Gastrocnemius medialis (tissue), 4 donors: ENCODE measurements at regions not wholly inside any gene's neighbourhood (a gene's known extent, or its start where the extent isn't known, plus 50 kb on each side); places are given as distances from the start of the nearest gene placed in this dataset.

Experiments
- ATAC-seq, 2 donors: fragments of 150-250 bp; one replicate each; pipeline ENCODE4 v1.9.1; 2016
- DNase-seq, 2 donors: peaks; one replicate each; pipeline ENCODE4 v3.0.0-alpha.2; 2019
- H3K27ac ChIP-seq, 4 donors: fragments of 200-600 bp; sonication (generic); 1 replicate in 1 of 4; 2 replicates in 3 of 4; pipeline ENCODE4 v1.5.1; 2016 to 2018; ENCODE audit warnings: mild to moderate bottlenecking in 2 of 4, moderate library complexity in 1 of 4
- H3K27me3 ChIP-seq, 3 donors: fragments of 200-600 bp; sonication (generic) in 2 of 3; 1 replicate in 1 of 3; 2 replicates in 2 of 3; pipeline versions ENCODE4 v1.5.1 to v1.6.0; 2016 to 2019; ENCODE audit warnings: mild to moderate bottlenecking in 1 of 3, moderate library complexity in 1 of 3
- H3K36me3 ChIP-seq, 2 donors: fragments of 200-600 bp; sonication (generic) in 1 of 2; one replicate each; pipeline ENCODE4 v1.5.1; 2017 to 2018
- H3K4me1 ChIP-seq, 2 donors: fragments of 200-600 bp; sonication (generic) in 1 of 2; one replicate each; pipeline ENCODE4 v1.5.1; 2016 to 2017; ENCODE audit warnings: mild to moderate bottlenecking in 2 of 2
- H3K4me3 ChIP-seq, 4 donors: fragments of 200-600 bp; sonication (generic) in 3 of 4; 1 replicate in 1 of 4; 2 replicates in 3 of 4; pipeline ENCODE4 v1.5.1; 2016 to 2019; ENCODE audit warnings: mild to moderate bottlenecking in 2 of 4
- H3K9me3 ChIP-seq, 3 donors: fragments of 200-600 bp; sonication (generic) in 2 of 3; 1 replicate in 1 of 3; 2 replicates in 2 of 3; pipeline ENCODE4 v1.5.1; 2016 to 2019
- POLR2A ChIP-seq, 2 donors: fragments of 450-650 bp; IDR thresholded peaks; one replicate each; pipeline ENCODE4 v1.6.1; 2017; ENCODE audit warnings: antibody characterized with exemption in 2 of 2, mild to moderate bottlenecking in 2 of 2, moderate library complexity in 2 of 2
- in situ Hi-C, 4 donors: fragments of 200-750 bp; cut with MboI; loops; one replicate each; pipeline versions ENCODE4 v1.15.0 to v1.8.0; 2017; ENCODE audit warnings: low sequenced_read_pairs in 4 of 4
- intact Hi-C: fragments of 100-400 bp; cut with DNase I; formaldehyde crosslinking; loops from one replicate; pipeline ENCODE4 v1.15.1; 2023; ENCODE audit warnings: low total_unique reads
- TF ChIP-seq, protein P1 (sequence below), 5 experiments: fragments of 450-650 bp in 3 of 5; fragments of 200-600 bp in 2 of 5; sonication (generic) in 2 of 5; IDR thresholded peaks in 4 of 5; conservative IDR thresholded peaks in 1 of 5; 1 replicate in 4 of 5; 2 replicates in 1 of 5; pipeline ENCODE4 v1.5.1; 2016 to 2019; ENCODE audit warnings: antibody characterized with exemption in 5 of 5, mild to moderate bottlenecking in 3 of 5, moderate library complexity in 3 of 5

DNA sequence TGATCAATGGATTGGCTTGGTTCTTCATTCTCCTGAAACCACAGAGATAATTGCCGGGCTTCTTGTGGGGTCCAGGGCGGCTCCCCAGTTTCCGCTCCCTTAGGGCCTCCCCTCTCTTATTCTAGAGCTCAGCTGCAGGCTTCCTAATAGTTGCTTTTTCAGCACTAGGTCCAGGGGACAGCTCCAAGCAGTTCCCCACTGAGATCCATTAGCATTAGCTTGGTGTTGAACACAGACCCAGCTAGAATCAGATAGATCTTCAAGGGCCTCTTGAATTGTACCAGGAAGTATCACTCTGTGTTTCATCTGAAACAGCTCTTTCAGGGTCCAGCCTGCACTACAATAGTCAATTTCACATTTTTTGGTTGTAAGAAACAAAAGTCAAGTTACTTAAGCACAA lies 238.7 kb downstream of the SEC23IP start:
- H3K36me3 ChIP-seq, result no peaks in the 10 kb centered on the region
- no peak overlapping the region for H3K27ac ChIP-seq
- intact Hi-C loops, result no loop called here
- in situ Hi-C loops, result no loop called here
- DNase-seq (no peak), ATAC-seq (no peak)
- TF ChIP-seq, protein P1, sequence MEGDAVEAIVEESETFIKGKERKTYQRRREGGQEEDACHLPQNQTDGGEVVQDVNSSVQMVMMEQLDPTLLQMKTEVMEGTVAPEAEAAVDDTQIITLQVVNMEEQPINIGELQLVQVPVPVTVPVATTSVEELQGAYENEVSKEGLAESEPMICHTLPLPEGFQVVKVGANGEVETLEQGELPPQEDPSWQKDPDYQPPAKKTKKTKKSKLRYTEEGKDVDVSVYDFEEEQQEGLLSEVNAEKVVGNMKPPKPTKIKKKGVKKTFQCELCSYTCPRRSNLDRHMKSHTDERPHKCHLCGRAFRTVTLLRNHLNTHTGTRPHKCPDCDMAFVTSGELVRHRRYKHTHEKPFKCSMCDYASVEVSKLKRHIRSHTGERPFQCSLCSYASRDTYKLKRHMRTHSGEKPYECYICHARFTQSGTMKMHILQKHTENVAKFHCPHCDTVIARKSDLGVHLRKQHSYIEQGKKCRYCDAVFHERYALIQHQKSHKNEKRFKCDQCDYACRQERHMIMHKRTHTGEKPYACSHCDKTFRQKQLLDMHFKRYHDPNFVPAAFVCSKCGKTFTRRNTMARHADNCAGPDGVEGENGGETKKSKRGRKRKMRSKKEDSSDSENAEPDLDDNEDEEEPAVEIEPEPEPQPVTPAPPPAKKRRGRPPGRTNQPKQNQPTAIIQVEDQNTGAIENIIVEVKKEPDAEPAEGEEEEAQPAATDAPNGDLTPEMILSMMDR (IDR thresholded peaks at IDR 0.05 in 4 of 5, conservative IDR thresholded peaks at IDR 0.05 in 1 of 5), result no peak
- TF ChIP-seq POLR2A (IDR thresholded peaks at IDR 0.05), result no peak
- H3K4me1 ChIP-seq, result no peaks in the 10 kb centered on the region
- H3K4me3 ChIP-seq, result no peak overlapping the region
- H3K27me3 ChIP-seq, result no peaks in the 10 kb centered on the region
- H3K9me3 ChIP-seq, result no peaks in the 10 kb centered on the region

DNA sequence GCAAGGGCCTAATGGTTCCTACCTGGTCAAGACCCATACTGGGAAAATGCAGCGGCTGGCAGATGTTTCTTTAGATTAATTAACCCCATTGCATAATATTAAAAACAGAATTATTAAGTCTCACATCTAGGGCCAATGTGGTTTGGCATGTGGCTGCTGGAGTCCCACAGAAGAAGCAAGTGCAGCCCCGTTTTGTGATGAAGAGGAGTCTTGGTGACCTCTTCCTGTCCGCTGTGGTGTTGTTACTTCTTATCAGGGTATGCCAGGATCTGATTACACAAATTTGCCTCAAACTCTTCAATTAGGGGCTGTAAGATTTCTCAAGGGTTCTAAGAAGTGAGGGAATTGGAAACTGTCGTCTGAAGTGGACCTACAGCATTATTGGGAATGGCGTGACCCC lies 240.3 kb downstream of the SEC23IP start:
- H3K36me3 ChIP-seq, result no peaks in the 10 kb centered on the region
- no peaks in the 10 kb centered on the region for H3K9me3 ChIP-seq
- no peak overlapping the region for H3K27ac ChIP-seq
- H3K4me3 ChIP-seq, result no peak overlapping the region
- intact Hi-C loops, result no loop called here
- no peaks in the 10 kb centered on the region for H3K4me1 ChIP-seq
- TF ChIP-seq, protein P1 (IDR thresholded peaks at IDR 0.05 in 4 of 5, conservative IDR thresholded peaks at IDR 0.05 in 1 of 5), result no peak
- TF ChIP-seq POLR2A (IDR thresholded peaks at IDR 0.05), result no peak
- ATAC-seq (no peak), DNase-seq (no peak)
- in situ Hi-C loops, result no loop called here
- H3K27me3 ChIP-seq, result no peaks in the 10 kb centered on the region

DNA sequence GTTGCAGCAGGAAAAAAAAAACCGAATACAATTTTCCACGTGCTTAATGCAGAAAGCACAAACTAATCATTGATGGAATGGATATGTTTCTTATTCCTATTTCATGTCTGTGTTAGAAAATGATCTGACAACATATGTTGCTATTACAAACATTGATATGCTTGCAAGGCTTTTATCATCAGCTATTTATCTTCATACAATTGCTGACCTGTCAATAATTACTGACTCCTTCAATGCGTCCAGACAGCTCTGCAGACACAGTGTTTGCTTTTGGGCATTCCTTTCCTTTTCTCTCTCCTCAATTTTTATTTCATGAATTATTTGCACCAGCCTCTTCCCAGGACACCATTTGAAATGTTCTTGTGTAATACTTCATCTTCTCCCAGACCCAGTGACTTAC lies 246.2 kb downstream of the SEC23IP start:
- Histone ChIP-seq H3K9me3 (no peaks in the 10 kb centered on the region), H3K27ac (no peak overlapping the region), H3K27me3 (no peaks in the 10 kb centered on the region), H3K36me3 (no peaks in the 10 kb centered on the region), H3K4me1 (no peaks in the 10 kb centered on the region), H3K4me3 (no peak overlapping the region)
- in situ Hi-C loops (no loop called here), intact Hi-C loops (no loop called here)
- ATAC-seq (no peak), DNase-seq (no peak)
- no peak for TF ChIP-seq POLR2A (IDR thresholded peaks at IDR 0.05)
- TF ChIP-seq, protein P1 (IDR thresholded peaks at IDR 0.05 in 4 of 5, conservative IDR thresholded peaks at IDR 0.05 in 1 of 5), result no peak

- in situ Hi-C loops (no loop called here), intact Hi-C loops (no loop called here)
- no peak for ATAC-seq
- H3K9me3 ChIP-seq, result no peaks in the 10 kb centered on the region
- no peaks in the 10 kb centered on the region for H3K27me3 ChIP-seq
- no peaks in the 10 kb centered on the region for H3K4me1 ChIP-seq
- TF ChIP-seq POLR2A (IDR thresholded peaks at IDR 0.05), result no peak
- TF ChIP-seq, protein P1 (IDR thresholded peaks at IDR 0.05 in 4 of 5, conservative IDR thresholded peaks at IDR 0.05 in 1 of 5), result no peak
- no peak overlapping the region for H3K27ac ChIP-seq
- DNase-seq, result no peak
- no peak overlapping the region for H3K4me3 ChIP-seq
- H3K36me3 ChIP-seq, result no peaks in the 10 kb centered on the region
Measured at GRCh38 chr10:120145107-120145506, 252.6 kb downstream of the SEC23IP start.

DNA sequence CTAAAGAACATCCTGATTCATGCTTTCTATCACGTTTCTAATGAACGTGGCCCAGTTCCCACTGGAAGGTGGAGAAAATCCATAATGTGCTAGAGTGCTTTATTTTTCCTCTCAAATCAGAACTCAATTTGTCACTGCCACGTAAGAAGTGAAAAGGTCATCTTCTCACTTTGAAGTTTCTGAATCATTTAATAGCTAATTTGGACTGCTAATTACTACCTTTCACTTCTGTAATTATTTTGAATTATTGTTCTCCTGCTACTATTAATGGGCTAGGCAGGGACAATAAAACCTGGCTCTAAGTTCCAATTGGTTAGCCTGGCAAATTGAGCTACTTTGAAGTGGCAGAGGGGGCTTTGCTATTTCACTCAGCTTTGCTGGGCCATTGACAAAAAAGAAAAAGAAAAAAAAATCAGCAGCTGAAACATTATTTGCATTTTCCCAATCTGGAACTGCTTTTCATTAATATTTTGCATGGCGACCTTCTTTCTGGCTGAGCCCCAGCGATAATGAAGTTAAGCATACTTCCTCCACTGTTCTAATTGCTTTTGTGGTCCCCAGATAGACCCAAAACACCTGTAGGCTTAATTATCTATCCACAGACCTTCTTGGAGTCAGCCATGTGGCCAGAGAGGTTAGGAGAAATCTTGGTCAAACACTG lies 264.2 kb downstream of the SEC23IP start:
- DNase-seq (no peak), ATAC-seq (no peak)
- no peaks in the 10 kb centered on the region for H3K4me1 ChIP-seq
- H3K4me3 ChIP-seq, result no peak overlapping the region
- no peak for TF ChIP-seq POLR2A (IDR thresholded peaks at IDR 0.05)
- TF ChIP-seq, protein P1 (IDR thresholded peaks at IDR 0.05 in 4 of 5, conservative IDR thresholded peaks at IDR 0.05 in 1 of 5), result no peak
- no peaks in the 10 kb centered on the region for H3K27me3 ChIP-seq
- in situ Hi-C loops, result no loop called here
- H3K36me3 ChIP-seq, result no peaks in the 10 kb centered on the region
- no peaks in the 10 kb centered on the region for H3K9me3 ChIP-seq
- no peak overlapping the region for H3K27ac ChIP-seq
- intact Hi-C loops, result no loop called here
